Gastrocnemius medialis (tissue), 4 donors: ENCODE measurements at regions not wholly inside any gene's neighbourhood (a gene's known extent, or its start where the extent isn't known, plus 50 kb on each side); places are given as distances from the start of the nearest gene placed in this dataset.

Experiments used
- CTCF ChIP-seq, 5 experiments: fragments of 450-650 bp in 3 of 5; fragments of 200-600 bp in 2 of 5; sonication (generic) in 2 of 5; IDR thresholded peaks in 4 of 5; conservative IDR thresholded peaks in 1 of 5; 1 replicate in 4 of 5; 2 replicates in 1 of 5; pipeline ENCODE4 v1.5.1; 2016 to 2019; ENCODE audit warnings: antibody characterized with exemption in 5 of 5, mild to moderate bottlenecking in 3 of 5, moderate library complexity in 3 of 5
- POLR2A ChIP-seq, 2 donors: fragments of 450-650 bp; IDR thresholded peaks; one replicate each; pipeline ENCODE4 v1.6.1; 2017; ENCODE audit warnings: antibody characterized with exemption in 2 of 2, mild to moderate bottlenecking in 2 of 2, moderate library complexity in 2 of 2

GRCh38 chr22:47561766-47562165, 799.3 kb downstream of the TBC1D22A start:
- TF ChIP-seq CTCF (IDR thresholded peaks at IDR 0.05 in 4 of 5, conservative IDR thresholded peaks at IDR 0.05 in 1 of 5): no peak
- no peak for TF ChIP-seq POLR2A (IDR thresholded peaks at IDR 0.05)
